NOMO-1 treated with dmso at 0.1 percent for 144 hours (cell line): ENCODE measurements at regions not wholly inside any gene's neighbourhood (a gene's known extent, or its start where the extent isn't known, plus 50 kb on each side); places are given as distances from the start of the nearest gene placed in this dataset.
"Not testable (repeated sequence)": the region's sequence is repeated elsewhere in the genome, so short reads cannot be mapped to it uniquely, and the experiment has no call there.

Source experiments
- DNase-seq: peaks from one replicate; lab custom pipeline; 2025; ENCODE audit not compliant: unreplicated experiment; lab: John Stamatoyannopoulos, UW

DNA sequence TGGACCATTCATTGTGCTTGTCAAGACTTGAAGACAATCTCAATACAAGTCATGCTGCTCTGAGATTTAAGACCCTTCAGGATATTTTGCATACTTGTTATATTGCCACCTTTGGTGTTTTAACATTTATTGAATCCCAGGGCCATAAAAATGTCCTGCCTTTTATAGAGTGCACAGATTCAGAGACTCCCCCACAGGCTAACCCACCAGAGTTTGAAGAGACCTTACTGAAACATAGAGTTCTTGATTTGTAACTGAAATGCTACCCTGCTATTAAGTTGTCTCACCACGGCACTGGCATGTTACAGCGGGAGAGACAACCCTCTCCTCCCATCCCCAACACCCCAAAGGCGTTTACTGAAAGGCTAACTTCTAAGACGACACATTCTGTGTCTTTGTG is 313.9 kb upstream of the USP24 start:
- no peak for DNase-seq

DNA sequence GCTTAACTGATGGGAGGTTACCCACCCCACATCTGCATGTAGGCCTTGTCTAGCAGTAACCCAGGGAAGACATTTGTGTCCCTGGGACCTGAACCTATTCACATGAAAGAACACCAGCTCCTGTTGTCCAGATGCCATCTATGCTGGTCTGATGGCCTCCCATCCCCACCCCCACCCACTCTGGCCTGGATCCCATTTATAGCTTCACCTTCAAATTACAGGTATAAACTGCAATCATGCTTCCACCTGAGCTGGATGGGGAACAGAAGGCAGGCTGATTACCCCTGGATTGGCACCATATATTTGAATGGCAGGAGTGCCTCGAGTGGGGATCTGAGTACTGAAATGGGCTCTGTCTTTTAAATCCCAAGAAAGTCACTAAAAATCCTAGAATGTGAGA is 312.7 kb upstream of the USP24 start:
- DNase-seq, result no peak

DNA sequence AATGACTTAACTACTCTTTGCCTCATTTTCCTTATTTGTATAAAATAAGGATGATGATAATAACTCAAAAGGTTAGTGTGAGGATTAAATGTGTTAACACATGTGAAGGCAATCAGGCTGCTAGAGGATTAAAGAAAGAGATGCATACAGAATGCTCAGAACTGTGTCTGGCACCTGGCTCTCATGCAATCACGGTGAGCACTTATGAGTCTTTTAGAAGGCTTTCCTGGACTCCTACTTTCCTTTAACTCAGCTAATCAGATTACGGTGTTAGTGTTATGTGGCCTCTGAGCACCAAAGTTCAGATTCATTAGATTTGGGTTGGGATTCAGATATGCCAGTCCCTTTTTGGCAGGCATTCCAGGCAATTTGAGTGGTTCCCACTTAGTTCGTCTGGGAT is 311.6 kb upstream of the USP24 start:
- DNase-seq, result no peak

DNA sequence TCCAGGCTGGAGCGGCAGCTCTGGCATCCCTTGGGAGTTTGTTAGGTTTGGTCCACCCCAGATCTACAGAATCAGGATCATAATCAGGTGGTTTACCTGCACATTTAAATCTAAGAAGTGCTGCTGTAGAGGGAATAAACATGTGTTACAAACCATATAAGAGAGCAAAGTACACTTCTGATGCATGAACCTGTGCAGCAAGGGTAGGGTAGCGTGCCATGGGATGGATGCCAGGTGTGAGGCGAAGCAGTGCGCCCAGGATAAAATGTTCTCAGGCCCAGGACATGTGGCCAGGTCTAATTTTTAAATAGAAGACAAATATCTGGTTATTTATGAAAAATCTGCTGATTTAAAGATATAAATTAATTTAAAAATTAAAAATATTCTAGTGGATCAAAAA is 308.8 kb upstream of the USP24 start:
- no peak for DNase-seq

DNA sequence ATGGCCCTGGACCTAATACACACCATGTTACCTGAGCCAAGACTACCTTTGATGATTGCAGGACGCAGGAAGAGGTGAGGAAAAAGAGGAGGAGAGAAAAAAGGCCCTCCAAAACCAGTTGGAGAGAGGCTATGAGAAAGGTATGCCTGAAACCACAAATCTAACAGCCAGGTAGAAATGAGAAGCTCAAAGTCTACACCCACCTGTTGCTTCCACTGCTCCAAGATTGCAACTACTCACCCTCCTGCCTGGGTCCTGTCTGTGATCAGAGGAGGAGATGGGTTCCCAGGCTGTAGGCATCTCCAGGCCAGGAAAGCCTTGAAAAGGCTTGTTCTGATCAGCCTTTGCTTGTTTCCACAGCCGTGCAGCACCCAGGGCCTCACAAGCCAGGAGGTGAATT is 307.8 kb upstream of the USP24 start:
- no peak for DNase-seq

DNA sequence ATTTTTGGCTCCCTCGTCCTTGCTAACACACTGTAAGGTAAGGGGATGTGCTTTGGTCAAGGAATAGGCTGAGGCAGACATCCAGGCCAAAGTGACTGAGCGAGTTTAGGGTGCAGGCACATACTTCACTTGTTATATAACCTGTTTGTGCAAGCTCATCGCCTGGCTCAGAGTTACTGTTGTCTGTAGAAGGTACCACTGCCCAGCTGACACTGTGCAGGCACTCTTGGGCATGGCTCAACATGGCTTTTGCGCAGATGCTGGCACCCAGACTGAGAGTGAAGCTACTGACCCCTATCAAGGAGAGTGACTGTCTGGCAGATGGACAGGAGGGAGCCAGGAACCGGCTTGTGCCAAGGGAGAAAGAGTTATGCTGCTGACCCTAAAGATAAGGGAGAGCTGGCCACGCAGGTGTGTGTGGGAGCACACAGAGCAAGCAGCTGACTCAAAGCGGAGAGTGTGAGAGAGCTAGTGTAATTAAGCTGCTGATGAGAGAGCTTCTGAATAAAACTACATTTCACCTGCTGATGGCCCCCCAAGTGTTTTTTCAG is 307.3 kb upstream of the USP24 start:
- DNase-seq, result no peak

DNA sequence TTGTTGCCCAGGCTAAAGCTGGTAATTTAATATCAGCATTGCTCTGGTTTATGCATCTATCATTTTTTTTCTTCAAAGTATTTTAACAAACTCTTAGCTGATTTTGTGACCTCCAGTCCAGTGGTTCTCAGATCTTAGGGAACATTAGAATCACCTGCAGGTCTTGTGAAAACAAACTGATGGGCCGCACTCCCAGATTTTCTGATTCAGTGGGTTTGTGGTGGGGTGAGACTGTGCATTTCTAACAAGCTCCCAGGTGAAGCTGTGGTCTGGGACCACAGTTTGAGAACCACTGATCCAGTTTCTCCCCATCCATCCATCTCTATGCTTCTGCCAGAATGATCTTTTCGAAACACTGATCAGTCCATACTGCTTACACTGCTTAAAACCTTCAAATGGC is 305.7 kb upstream of the USP24 start:
- DNase-seq, result no peak

DNA sequence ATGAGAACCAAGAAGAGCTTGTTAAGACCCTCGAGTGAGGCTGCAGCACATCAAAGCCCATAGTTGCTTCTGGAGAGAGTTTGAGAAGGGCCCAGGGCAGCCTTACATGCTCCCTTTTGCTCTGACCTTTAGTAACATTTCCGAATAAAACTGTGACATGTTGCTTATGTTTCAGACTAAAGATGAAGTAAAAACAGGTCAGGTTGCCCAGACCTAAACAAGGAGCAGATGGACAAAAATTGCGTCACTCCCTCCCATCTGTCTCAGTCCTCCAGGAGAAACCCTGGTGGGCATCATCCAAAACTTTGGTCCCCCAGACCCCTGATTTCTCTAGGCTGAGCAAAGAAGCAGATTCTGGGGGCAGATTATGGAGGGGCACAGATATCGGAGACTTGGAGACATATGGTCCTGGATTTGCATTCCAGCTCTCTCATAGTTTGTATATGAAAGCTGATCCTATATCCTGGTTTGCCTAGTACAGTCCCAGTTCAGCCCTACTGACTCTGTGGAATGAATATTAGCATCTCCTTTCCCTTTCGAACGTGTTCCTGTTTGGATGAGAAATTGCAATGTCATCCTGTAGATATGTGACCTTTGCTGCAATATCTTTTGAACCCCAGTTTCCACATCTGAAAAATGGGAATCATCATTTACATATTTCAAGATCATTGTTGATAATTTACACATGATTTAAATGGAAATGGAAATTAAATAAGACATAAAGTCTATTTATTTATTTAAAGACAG is 304.9 kb upstream of the USP24 start:
- no peak for DNase-seq

DNA sequence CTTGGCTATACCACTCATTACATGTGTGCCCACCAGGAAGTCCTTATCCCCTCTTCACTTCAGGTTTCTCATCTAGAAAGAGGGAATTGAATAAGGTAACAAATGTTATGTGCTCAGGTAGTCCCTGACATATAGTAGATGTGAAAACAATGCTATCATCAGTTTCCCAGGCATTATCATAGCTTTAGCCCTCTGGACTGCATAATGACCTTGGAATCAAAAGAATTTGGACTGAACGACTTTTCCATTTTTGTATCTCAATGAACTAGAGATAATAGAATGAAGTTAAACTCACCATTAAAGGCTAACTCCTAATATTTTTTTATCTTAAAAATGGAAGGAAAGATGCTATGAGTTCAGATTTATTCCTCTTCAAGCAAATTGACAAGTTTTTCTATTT is 304.1 kb upstream of the USP24 start:
- DNase-seq, result no peak

DNA sequence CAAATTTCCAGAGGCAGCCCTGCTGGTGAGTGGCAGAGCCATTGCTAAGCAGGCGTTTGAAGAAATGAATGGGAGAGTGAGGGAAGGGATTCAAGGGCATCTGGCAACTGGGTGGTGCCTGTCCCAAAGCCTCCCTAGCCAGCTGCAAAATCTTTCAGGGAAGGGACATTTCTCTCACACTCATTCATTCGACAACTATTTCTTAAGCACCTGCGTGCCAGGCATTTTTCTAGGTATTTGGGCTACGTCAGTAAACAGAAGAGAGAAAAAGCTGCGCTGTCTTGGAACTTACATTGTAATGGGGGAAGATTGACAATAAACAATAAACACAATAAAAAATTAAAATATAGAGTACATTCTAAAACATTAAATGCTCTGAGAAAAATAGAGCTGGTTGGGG is 301.9 kb upstream of the USP24 start:
- DNase-seq, result no peak

DNA sequence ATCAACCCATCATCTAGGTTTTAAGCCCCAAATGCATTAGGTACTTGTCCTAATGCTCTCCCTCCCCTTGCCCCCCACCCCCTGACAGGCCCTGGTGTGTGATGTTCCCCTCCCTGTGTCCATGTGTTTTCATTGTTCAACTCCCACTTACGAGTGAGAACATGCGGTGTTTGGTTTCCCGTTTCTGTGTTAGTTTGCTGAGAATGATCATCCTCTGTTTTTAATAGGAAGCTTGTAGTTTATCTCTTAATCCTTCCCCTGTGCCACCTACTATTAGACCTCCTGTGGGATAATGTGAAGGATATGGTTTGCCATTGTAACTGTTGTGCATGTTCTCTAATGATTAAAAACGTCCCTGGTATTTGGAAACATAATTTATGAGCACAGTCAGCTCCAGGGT is 299.4 kb upstream of the USP24 start:
- DNase-seq, result not testable (repeated sequence)

DNA sequence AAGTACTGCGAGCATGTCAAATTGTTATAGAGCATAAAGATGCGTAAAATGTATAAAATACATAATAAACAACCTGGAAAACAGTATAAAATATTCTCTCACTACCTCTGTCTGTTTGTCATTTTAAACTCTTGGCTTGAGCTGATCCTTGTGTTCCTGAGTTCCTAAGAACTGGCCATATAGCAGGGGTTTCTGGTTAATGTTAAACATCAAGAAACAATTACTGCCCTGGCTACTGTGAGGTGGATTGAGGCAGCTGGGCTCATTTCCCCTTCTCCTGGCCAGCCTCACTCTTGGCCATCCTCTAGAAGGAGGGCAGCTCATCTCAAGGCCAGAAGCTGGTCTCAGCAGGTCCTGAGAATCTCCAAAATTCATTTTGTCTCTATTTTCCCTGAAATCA is 297.3 kb upstream of the USP24 start:
- DNase-seq, result no peak

DNA sequence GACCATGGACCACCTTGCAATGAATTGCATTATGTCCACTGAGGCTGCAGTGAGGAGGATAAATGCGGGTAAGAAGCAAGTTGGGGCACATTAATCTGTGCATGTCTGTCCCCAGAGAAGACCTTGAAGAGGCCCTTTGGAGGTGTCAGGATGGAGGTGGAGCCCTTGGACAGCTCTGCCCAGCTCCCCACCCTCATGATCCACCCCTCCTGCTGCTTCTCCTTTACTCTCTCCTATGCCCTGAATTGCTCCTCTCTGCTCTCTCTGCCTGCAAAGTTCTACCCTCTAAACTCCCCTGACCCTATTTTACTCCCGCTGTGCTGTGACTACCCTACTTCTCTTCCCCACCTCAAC is 292.4 kb upstream of the USP24 start:
- no peak for DNase-seq

DNA sequence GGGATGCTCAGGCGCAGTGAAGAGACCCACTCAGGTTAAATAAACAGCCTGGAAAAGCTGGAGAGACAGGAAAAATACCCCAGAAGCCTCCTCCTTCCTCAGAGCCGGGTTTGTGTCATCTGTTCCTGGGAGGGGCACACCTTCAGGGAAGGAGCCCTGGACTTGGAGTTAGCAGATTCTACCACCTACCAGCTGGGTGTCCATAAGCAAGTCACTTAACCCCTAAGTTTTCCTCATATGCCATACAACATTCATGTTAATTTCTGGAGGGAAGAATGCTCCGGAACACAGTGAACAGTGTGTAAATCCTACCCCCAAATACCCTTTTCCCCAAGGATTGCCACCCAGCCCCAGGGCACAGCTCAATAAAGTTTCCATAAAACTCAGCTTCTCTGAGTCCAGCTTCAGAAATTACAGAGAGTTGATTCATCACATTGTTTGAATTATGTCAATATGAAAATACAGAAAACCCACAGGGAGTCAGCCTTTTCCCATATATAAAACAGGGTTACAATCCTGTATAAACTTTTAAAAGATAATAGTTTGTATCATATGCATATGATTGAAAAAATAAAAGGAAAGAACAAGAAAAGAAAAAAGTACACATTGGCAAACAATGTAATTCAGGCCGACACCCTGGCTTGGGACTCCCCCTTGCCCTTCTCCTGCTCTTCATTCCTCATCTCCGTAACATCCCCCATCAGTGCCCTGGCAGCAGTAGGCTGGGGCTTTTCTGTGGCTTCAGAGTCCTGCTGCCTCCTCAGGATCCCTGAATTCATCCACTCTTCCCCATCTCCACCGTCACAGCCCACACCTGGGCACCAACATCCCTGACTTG is 291.8 kb upstream of the USP24 start:
- DNase-seq, result no peak

DNA sequence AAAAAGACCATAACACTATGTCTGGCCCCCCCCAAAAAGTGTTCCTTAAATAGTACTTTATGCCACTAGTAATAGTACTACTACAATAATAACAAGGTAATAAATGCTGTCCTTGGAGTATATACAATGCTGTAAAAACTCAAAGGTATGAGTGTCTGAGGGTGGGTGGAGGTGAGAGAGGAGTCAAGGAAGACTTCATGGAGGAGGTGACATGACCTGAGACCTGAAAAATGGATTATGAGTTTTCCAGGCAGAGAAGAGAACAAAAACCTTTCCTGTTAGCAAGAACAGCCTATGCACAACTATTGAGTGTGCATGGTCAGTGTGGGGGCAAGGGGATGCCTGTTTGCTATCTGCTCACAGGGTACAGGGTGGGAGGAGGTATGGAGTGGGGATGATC is 290.2 kb upstream of the USP24 start:
- DNase-seq, result no peak

DNA sequence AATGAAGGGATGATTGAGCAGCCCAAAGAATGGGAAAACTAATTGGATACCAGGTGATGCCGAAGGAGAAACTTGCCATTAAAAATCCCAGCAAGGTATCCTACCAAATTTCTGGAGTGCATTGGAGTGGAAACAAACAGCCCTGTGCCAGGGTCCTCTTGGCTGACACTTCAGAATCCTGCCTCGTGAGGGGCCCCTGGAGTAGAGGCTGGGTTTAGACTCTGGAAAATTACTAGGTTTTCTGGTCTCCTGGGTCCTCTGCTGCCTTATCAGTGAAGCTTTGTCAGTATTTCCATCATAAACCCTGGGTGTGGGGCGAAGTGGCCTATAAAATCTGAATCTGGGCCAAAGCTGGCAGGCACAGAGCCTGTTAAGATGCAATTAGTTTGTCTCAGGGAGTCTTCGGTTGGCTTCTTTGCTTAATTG is 289.2 kb upstream of the USP24 start:
- DNase-seq, result no peak

DNA sequence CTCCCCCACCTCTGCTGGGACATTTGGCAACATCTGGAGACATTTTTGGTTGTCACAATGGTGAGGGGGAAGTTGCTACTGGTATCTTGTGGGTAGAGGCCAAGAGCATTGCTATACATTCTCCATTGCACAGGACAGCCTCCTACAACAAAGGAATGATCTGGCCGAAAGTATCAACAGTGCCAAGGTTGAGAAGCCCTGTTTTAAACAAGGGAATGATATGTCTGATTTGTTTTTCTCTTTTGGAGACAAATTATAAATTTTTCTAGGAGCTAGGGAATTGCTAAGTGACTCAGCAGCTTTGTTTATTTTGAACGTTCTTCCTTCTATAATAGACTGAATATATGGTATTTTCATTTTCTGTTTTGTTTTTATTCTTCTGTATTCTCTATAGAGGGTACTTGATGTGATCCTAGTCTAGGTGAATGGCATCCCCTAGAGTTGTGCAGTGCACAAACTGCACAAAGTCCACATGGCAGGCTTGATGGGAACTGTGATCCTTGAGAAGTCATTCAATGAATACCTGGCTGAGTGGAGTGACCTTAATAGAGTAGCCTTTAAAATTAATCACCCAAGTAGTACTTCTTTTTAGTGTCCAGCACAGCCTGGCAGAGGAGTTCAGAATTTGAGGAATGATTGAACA is 288.6 kb upstream of the USP24 start:
- no peak for DNase-seq

DNA sequence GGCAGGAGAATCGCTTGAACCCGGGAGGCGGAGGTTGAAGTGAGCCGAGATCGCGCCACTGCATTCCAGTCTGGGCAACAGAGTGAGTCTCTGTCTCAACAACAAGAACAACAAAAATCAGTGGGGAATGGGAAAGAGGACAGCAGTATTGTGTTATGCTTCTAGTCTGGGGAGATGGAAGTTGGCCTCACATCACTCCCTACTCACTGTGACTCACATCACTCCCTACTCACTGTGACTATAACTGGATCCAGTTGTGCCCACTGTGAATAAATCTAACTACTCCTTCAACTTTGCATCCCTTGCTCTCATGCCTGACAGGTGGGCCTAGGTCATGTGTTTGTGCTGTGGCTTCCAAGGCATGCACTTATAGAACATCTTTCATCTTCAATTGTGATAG is 285.4 kb upstream of the USP24 start:
- DNase-seq, result no peak

DNA sequence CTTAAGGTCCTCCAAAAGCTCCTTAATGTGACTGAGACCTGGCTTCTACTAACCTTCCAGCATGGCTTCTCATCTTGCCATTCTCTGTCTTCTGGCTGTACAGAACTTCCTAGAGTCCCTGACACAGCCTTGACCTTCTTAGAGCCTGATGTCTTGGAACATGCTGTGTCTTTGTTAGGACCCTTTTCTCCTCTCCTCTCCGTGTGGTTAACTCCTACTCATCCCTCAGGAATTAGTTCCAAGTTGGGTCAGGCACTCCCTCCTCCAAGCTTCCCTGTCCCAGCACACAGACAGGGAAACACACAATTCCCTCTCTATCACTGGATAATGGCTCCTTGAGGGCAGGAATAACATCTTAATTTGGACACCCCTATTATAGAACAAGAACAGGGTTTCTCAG is 275.4 kb upstream of the USP24 start:
- DNase-seq, result no peak

DNA sequence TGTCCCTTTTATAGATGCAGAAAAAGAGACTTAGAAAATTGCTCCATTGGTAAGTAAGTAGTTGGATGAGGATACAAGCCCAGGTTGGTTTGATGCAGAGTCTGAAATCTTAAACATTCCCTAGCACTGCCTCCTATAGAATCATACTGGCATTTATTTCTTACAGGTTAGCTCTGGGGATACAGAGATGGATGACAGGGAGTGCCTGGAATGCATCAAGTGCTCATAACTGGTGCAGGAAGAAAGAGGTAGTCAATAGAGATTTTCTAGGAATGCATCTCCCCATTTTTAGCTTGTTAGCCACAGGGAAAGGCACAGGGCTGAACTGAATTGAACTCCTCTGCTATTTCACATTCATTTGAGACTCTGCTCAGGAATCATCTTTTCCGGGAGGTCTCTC is 269.0 kb upstream of the USP24 start:
- no peak for DNase-seq

DNA sequence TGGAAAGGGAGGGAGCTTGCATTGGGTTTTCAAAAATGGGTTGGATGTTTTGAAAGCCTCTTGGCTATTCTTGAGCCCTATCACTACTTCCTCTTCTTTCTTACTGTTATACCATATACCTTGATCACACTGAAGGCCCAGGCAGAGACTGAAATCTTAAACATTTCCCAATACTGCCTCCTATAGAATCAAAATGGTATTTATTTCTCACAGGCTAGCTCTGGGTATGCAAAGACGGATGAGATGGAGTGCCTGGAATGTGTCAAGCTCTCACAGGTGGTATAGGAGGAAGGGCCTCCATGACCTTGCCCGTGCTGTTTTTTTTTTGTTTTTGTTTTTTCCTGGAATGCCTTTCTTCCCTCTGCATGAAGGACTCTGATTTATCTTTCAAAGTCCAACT is 268.4 kb upstream of the USP24 start:
- no peak for DNase-seq

DNA sequence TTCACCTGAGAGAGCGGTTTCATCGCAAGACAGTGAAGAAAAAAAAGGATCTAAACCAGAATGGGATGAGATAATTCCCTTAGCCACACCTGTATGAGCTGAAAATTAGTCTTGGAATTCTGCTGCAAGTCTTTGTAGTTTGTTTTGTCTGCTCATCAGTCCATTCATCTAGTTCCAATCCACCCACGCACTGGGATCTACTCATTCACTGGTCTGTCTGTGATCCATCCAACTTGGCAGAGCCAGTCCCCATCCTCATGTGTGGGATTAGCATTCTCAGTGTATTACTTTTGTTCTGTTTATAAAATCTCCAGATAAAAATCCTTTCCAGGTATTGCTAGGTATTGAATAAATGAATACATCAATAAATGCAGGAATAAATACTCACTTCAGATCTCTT is 266.5 kb upstream of the USP24 start:
- no peak for DNase-seq
